ENCODE measurements at regions not wholly inside any gene's neighbourhood (a gene's known extent, or its start where the extent isn't known, plus 50 kb on each side); places are given as distances from the start of the nearest gene placed in this dataset.

DNA sequence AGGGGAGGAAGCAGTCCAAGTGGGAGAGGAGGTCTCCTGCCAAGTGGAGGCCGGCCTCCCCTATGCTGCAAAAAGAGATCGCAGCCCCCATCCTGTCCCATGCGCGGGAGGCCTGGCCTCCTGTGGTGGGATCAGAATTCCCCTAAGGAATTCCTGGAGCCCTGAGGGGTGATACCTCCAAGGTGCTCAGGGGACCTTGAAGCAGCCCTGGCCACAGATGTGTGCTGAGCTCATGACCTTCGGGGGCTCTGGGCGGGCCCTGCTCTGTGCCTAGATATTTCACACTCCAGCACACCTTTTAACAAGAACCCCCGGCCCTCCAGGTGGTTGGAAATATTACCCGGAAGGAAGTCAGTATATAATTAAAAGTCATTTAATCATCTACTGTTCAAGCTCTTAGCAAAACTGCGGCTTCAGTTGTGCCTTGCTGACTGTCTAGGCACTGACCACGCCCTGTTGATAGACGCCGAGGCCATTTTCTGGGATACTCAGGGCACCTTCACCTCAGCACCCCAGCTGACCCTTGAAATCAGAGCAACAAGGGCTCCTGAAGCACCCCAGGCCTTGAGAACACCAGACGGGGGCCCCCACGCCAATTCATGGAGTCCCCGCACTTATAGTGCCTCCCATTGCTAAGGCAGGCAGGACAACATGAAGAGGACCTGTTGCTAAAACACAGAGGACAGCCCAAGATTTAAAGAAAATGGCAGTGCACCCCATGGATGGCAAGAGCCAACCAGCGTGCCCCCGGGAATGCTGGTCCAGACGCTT is 119.1 kb downstream of the NDUFA10 start:
- TF ChIP-seq CTCF (IDR thresholded peaks at IDR 0.05; ENCODE audit: unreplicated experiment), result no peak
- POLR2A ChIA-PET, result no interaction called here
- H3K9me3 Mint-ChIP-seq (ENCODE audit: unreplicated experiment), result no peaks in the 10 kb centered on the region
- no peak for DNase-seq (ENCODE audit: unreplicated experiment)
- H3K4me1 Mint-ChIP-seq (ENCODE audit: insufficient read depth, unreplicated experiment), result no peaks in the 10 kb centered on the region
- CTCF ChIA-PET, result interaction anchor here (0.7 kb wide), 1 partner anchor 28 kb away, joined by 3 read pairs; no protein-coding TSS in a partner anchor
- H3K27me3 Mint-ChIP-seq (ENCODE audit: insufficient read depth, unreplicated experiment), result peaks cover 12% of the 10 kb centered on the region
- no peak overlapping the region for H3K4me3 Mint-ChIP-seq (ENCODE audit: unreplicated experiment)
- intact Hi-C loops (cut with micrococcal nuclease), result no loop called here
- no peak overlapping the region for H3K27ac Mint-ChIP-seq (ENCODE audit: low read depth, unreplicated experiment)
- no peaks in the 10 kb centered on the region for H3K36me3 Mint-ChIP-seq (ENCODE audit: insufficient read depth, unreplicated experiment)
- no TSS peak for BruUV-seq (replicated peaks)

- Mint-ChIP-seq H3K27ac (ENCODE audit: low read depth, unreplicated experiment) (no peak overlapping the region), H3K4me1 (ENCODE audit: insufficient read depth, unreplicated experiment) (no peaks in the 10 kb centered on the region), H3K27me3 (ENCODE audit: insufficient read depth, unreplicated experiment) (peaks cover 13% of the 10 kb centered on the region), H3K9me3 (ENCODE audit: unreplicated experiment) (no peaks in the 10 kb centered on the region), H3K36me3 (ENCODE audit: insufficient read depth, unreplicated experiment) (no peaks in the 10 kb centered on the region), H3K4me3 (ENCODE audit: unreplicated experiment) (no peak overlapping the region)
- POLR2A ChIA-PET, result no interaction called here
- no peak for DNase-seq (ENCODE audit: unreplicated experiment)
- intact Hi-C loops (cut with micrococcal nuclease), result no loop called here
- BruUV-seq (replicated peaks), result no TSS peak
- CTCF ChIA-PET, result no interaction called here
- no peak for TF ChIP-seq CTCF (IDR thresholded peaks at IDR 0.05; ENCODE audit: unreplicated experiment)
Observed at GRCh38 chr2:239905306-239905705, 119.8 kb downstream of the NDUFA10 start.

DNA sequence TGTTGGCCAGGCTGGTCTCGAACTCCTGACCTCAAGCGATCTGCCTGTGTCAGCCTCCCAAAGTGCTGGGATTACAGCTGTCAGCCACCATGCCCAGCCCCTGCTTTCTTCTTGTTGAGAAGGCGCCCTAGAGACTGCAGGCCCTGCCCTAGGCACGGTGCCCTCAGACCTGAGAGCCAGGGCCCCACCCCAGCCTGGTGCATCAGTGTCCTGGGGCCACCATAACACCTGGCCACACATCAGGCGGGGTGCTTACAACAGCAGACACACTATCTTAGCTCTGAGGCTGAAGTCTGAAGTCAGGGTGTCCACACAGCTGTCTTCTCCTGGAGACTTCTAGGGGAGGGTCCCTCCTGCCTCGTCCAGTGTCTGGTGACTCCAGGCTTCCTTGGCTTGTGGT is 120.6 kb downstream of the NDUFA10 start:
- Mint-ChIP-seq H3K36me3 (ENCODE audit: insufficient read depth, unreplicated experiment) (no peaks in the 10 kb centered on the region), H3K4me1 (ENCODE audit: insufficient read depth, unreplicated experiment) (no peaks in the 10 kb centered on the region), H3K4me3 (ENCODE audit: unreplicated experiment) (no peak overlapping the region), H3K27ac (ENCODE audit: low read depth, unreplicated experiment) (no peak overlapping the region), H3K9me3 (ENCODE audit: unreplicated experiment) (no peaks in the 10 kb centered on the region), H3K27me3 (ENCODE audit: insufficient read depth, unreplicated experiment) (peaks cover 21% of the 10 kb centered on the region)
- no TSS peak for BruUV-seq (replicated peaks)
- intact Hi-C loops (cut with micrococcal nuclease), result no loop called here
- ChIA-PET POLR2A (no interaction called here), CTCF (no interaction called here)
- DNase-seq (ENCODE audit: unreplicated experiment), result no peak
- no peak for TF ChIP-seq CTCF (IDR thresholded peaks at IDR 0.05; ENCODE audit: unreplicated experiment)

GRCh38 chr2:239903803-239904202 is 121.3 kb downstream of the NDUFA10 start:
- no TSS peak for BruUV-seq (replicated peaks)
- no peaks in the 10 kb centered on the region for H3K4me1 Mint-ChIP-seq (ENCODE audit: insufficient read depth, unreplicated experiment)
- ChIA-PET CTCF (interaction anchor here (0.6 kb wide), 1 partner anchor 88 kb away, joined by 6 read pairs; no protein-coding TSS in a partner anchor), POLR2A (no interaction called here)
- H3K27me3 Mint-ChIP-seq (ENCODE audit: insufficient read depth, unreplicated experiment), result peaks cover 21% of the 10 kb centered on the region
- H3K9me3 Mint-ChIP-seq (ENCODE audit: unreplicated experiment), result no peaks in the 10 kb centered on the region
- no peak overlapping the region for H3K4me3 Mint-ChIP-seq (ENCODE audit: unreplicated experiment)
- intact Hi-C loops (cut with micrococcal nuclease), result no loop called here
- H3K27ac Mint-ChIP-seq (ENCODE audit: low read depth, unreplicated experiment), result no peak overlapping the region
- no peak for TF ChIP-seq CTCF (IDR thresholded peaks at IDR 0.05; ENCODE audit: unreplicated experiment)
- DNase-seq (ENCODE audit: unreplicated experiment), result no peak
- no peaks in the 10 kb centered on the region for H3K36me3 Mint-ChIP-seq (ENCODE audit: insufficient read depth, unreplicated experiment)

All from MCF 10A (cell line).